NCI-H345 (cell line): ENCODE measurements at regions not wholly inside any gene's neighbourhood (a gene's known extent, or its start where the extent isn't known, plus 50 kb on each side); places are given as distances from the start of the nearest gene placed in this dataset.

ENCODE experiments used
- DNase-seq: peaks from one replicate; lab custom pipeline; 2025; lab: John Stamatoyannopoulos, UW

GRCh38 chr5:74094096-74094781, 468.2 kb downstream of the ARHGEF28 start:
- no peak for DNase-seq

- no peak for DNase-seq
Observed at GRCh38 chr5:74093561-74093960, 467.6 kb downstream of the ARHGEF28 start.

GRCh38 chr5:74092766-74093165, 466.8 kb downstream of the ARHGEF28 start:
- DNase-seq = no peak

DNA sequence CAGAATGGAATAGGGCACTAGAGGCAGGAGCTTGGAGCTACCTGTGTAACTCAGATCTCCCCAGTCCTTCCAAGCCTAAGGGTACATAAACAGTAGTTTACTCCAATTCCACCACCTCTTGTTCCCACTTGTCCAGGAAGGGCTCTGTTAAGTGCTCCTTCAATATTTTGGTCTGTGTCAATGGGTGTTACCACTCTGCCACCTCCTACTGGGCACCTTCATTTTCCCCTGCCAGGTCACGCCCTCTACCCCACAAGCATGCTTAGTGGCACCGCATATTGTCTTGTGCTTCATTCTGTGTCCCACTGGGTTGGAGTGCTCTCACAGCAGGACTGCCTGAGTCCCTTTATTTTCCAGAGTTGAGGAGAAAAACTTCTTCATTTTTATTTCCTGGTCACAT, 459.8 kb downstream of the ARHGEF28 start:
- peak; percentile 79 for DNase-seq

GRCh38 chr5:74085186-74085585, 459.2 kb downstream of the ARHGEF28 start:
- DNase-seq = no peak

DNA sequence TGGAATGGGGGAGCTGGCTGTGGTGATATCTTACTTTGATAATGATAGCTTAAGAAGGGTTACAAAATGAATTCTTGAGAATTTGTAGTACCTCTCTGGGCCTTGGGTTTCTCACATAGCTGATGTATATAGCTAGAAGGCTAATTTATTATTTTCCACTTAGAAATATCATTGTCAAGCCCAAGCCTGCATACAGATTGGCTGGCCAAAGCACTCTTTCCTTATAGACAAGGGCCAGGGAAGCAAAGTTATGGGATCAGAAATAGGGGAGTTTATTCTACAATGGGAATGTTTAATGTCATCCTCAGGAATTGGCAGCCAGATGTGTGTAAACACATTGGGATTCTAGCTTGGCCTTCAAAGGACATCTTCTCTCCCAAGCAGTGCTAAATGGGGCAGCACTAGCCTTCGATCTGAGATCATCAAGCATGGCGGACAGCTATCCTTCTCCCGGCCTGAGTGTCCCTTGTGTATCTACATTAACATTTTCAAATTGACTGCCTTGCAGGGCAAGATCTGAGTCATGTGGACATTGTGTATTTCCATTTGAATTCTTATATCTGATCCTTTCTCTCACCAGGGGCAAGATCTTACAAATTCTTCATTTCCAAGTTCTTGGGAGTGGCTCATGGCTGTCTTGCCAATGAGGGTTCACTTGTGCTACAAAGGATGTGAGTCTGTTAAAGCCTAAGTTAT, 457.2 kb downstream of the ARHGEF28 start:
- no peak for DNase-seq

- DNase-seq = peak; percentile 53
Observed at GRCh38 chr5:74082512-74083055, 456.6 kb downstream of the ARHGEF28 start.

DNA sequence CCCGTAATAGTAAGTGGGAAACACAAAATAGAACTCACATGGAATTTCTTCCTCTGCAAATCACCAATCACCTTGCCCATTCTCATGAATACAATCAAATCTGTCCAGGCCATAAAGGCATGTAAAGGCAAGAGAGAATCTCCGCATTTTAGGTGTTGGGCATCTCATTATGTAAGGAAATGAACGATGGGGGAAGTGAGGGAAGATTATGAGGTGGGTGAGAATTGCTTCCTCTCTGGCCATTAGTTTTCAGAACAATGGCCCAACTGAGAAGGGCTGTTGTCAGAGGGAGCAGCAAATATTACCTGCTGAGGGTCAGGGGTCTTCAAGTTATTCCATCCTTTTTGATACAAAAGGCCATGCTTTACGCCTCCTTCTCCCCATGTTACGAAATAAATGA, 455.1 kb downstream of the ARHGEF28 start:
- no peak for DNase-seq

DNA sequence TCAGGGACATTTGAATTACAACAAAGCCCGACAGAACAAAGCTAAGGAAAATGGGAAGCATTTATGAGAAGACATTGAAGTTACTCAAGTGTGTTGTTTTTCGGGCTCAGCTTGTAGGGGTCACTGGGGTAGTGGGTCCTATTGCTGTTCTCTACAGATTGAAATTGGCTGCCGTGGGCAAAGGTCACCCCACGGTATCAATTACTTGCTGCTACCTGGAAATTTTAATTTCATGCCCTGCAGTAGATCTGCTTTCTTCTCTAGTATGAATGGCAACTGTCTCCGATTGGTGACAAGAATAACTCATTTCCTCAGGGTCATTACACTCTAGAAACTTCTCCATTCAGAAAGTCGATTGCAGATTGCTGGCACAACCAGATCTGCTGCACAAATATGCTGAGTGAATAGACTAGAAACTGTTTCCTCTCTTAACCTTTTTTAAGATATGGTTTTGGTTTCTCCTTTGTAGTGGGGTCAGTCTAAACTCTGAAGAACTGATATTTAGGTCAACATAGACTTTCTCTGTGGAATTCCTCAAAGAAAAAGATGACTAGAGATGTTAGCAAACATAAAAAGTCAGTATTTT, 454.1 kb downstream of the ARHGEF28 start:
- DNase-seq = no peak

GRCh38 chr5:74075501-74076484, 449.8 kb downstream of the ARHGEF28 start:
- no peak for DNase-seq

GRCh38 chr5:74074111-74074510, 448.1 kb downstream of the ARHGEF28 start:
- DNase-seq = no peak

DNA sequence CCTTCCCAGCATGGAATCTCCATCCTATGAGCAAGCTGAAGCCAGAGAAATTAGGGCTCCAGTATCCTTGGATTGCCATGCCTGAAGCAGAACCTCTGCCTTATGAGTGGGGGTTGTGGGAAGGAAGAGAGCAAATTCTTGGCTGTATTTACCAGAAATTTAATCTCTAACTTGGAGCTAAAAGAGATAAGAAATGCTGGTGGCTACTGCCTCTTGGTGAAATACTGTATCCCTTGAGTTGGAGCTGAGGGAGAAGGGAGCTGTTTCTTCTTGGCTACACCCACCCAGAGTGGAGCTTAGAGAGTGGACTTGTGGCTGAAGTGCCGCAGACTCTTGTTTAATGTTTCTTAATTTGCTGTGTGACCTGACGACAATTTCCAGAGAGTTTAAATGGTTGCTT, 447.3 kb downstream of the ARHGEF28 start:
- no peak for DNase-seq

DNA sequence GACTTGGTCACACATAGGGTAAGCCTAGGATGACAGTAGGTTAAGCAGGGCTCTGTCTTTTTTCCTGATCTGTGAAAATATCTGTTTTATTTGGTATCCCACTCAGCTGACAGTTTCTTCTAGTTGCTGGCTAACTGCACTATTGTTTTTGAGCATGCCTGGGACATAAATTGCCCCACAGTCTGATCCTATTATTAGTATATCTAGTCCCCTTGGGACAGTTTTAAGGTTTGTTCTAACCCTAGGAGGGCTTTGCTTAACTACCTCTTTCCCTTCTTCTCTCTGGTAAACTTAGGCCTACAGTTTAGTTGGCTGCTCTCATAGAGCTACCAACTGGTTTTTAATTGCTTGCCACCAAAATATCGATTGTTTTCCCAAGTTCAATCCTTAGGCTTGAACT, 446.6 kb downstream of the ARHGEF28 start:
- DNase-seq = no peak

GRCh38 chr5:74070766-74071165, 444.8 kb downstream of the ARHGEF28 start:
- DNase-seq = no peak

- DNase-seq = no peak
Observed at GRCh38 chr5:74069741-74070140, 443.7 kb downstream of the ARHGEF28 start.

DNA sequence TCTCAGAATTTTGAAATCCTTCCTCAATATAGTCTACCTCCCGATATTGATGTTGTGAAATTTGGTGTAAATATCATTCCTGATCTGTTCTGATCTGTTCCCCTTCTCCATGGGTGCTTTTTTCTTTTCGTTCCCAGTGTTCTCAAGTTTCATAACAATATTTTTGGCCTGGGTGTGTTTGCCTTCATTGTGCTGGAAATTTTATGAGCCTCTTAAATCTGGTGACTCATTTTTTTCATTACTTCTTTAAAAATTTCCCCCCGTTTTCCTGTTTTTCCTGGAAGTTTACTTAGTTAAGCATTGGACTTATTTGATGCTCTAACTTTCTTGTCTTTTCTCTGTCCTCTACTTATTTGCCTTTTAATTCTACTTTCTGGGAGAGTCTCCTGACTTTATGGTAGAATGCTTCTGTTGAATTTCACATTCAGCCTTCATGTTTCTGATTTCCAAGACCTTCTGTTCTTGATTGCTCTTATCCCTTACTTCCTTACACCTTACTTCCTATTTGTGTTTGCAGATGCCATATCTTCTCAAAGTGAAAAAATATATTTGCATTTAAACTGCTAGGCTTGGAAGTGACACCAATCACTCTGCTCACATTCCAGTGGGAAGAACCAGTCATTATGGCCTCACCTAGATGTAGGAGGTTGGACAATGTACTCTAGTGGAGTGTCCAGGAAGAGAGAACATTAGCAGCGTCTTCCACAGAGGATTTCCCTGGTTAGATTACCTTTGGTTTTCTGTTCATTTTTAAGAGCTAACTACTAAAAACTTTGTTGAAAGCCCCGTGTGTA, 441.9 kb downstream of the ARHGEF28 start:
- no peak for DNase-seq

DNA sequence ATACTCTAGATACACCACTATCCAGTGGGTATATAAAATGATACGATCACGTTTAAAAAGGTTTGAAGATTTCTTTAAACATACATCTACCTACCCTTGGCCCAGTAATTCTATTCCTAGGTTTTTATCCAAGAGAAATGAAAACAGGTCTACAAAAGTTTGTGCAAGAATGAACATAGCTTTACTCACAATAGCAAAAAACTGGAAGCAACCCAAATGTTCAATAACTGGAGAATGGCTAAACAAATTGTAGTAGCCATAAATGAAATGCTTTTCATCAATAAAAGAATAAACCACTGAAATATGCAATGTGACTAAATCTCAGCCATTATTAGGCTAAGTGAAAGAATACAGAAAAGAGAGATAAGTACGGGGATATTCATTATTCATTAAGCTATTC, 438.9 kb downstream of the ARHGEF28 start:
- DNase-seq = no peak

DNA sequence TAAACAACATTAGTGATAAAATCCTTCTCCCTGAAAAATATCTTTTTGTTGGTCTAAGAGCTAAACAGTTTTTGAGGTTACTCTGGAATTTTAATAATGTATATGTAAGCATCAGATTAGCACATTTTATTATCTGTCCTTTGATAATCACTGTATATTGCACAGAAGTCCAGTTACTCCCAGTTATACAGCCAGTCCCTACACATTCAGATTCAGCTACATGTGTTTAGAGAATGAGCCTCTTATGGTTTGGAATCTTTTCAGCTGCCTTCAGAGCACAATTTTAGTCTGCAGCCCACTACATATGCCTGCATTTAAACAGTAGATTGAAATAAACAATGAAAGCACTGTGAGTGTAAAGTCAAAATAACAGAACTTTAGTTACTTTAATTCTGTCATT, 438.2 kb downstream of the ARHGEF28 start:
- DNase-seq = no peak

GRCh38 chr5:74063821-74064220, 437.8 kb downstream of the ARHGEF28 start:
- no peak for DNase-seq

DNA sequence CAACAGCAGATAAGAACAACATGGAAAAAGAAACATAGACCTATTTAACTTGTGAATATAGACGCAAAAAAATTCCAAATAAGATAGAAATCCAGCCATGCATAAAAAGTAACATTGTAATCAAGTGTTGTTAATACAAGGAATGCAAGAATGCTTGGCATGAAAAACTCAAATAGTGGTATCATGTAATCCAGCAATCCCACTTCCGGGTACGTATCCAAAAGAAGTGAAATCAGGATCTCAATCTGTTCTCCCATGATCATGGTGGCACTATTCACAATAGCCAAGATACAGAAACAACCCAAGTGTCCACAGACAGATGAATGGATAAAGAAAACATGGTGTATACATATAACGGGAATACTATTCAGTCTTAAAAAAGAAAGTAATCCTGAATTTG, 437.4 kb downstream of the ARHGEF28 start:
- DNase-seq = no peak

DNA sequence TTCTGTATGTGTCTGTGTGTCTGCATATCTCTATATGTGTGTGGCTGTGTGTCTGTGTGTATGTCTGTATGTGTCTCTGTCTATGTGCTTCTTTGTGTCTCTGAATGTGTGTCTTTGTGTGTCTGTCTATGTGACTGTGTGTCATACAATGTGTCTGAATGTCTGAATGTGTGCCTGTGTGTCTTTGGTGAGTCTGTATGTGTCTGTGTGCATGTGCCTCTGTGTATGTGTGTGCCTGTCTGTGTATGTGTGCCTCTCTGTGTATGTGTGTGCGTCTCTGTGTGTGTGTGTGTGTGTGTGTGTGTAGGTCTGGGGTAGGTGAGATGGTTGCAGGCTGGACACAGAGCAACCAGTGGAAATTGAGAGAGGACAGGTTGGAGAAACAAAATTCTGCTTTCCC, 435.3 kb downstream of the ARHGEF28 start:
- DNase-seq = no peak
